ENCODE measurements at regions not wholly inside any gene's neighbourhood (a gene's known extent, or its start where the extent isn't known, plus 50 kb on each side); places are given as distances from the start of the nearest gene placed in this dataset.

DNA sequence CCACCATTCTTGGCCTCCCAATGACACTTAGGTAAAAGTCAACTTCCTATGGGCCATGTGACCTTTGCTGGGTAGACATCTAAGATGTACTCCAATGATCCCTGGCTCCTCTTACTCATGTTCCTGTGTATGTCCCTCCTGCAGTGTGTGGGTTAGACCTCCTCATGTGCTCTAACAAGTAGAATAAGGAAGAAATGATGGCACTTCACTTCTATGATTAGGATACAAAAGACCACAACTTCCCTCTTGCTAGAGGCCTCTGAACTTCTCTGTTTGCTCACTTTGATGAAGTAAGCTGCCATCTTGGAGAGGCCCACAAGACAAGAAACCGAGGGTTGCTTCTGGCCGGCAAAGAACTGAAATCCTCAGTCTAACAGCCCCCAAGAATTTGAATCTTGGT lies 131.8 kb downstream of the TAF11L14 start:
- TF ChIP-seq, protein P1, sequence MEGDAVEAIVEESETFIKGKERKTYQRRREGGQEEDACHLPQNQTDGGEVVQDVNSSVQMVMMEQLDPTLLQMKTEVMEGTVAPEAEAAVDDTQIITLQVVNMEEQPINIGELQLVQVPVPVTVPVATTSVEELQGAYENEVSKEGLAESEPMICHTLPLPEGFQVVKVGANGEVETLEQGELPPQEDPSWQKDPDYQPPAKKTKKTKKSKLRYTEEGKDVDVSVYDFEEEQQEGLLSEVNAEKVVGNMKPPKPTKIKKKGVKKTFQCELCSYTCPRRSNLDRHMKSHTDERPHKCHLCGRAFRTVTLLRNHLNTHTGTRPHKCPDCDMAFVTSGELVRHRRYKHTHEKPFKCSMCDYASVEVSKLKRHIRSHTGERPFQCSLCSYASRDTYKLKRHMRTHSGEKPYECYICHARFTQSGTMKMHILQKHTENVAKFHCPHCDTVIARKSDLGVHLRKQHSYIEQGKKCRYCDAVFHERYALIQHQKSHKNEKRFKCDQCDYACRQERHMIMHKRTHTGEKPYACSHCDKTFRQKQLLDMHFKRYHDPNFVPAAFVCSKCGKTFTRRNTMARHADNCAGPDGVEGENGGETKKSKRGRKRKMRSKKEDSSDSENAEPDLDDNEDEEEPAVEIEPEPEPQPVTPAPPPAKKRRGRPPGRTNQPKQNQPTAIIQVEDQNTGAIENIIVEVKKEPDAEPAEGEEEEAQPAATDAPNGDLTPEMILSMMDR (IDR thresholded peaks at IDR 0.05 in 4 of 5, conservative IDR thresholded peaks at IDR 0.05 in 1 of 5): no peak
- no peak for TF ChIP-seq POLR2A (IDR thresholded peaks at IDR 0.05)
